ENCODE measurements at regions not wholly inside any gene's neighbourhood (a gene's known extent, or its start where the extent isn't known, plus 50 kb on each side); places are given as distances from the start of the nearest gene placed in this dataset.

- DNase-seq (ENCODE audit: low read depth): no peak
Observed at GRCh38 chr1:186736971-186737685, 56.9 kb upstream of the PTGS2 start.

DNA sequence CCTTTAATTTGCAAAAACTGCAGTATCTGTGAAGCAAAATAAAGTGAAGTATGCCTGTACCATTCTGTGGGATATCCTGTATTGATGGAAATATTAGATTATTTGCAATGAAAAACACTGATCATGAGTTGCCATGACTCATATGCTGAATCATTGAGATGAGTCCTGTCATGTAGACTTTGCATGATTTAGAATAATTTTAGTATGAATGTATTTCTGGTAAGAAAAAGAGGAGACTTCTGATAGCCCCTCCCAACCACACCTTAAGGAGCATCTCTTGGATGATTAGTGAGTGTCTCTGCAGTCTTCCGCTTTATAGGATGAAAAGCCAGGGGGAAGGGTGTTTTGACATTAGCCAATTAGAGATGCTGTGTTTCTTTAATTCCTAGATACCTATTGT is 55.2 kb upstream of the PTGS2 start:
- DNase-seq (ENCODE audit: low read depth): no peak

DNA sequence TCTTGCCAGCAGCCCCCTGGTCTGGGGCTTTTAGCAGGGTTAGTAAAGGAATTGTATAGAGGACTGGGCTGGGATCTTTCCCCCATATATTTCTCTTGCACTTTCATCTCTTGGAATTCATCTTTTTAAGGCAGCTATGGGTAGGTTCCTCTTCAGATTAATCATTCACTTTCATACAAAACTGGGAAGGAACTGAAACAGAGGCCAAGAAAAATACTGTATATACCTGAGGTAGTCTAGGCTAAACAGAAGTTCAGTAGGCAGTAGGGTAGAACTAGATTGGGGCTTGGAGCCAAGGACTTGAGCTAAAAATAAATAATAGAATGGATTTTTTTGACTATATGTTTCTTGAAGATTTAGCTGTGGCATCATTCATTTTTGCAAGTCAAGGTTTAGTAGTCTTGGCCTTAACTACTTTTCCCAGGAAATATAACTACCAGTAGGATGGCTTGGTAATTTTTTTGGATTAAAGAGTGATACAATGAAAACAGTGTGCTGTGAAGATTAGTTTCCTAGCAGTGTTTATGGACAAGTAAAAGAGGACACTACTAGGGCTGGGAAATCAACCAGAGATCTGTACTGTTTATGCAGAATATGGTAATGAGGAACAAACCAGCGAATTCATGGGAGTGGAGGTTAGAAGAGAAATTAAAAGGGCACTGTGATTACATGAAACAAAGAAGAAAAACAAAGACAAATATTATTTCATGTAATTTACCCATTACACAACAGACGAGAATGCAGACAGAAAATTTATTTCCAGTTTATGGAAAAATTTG is 50.9 kb upstream of the PTGS2 start:
- DNase-seq (ENCODE audit: low read depth): no peak
